Activated CD4-positive, alpha-beta memory T cell treated with anti-CD3 and anti-CD28 coated beads, Interleukin-2, amount 10 ng/mL, durations not matched to agents 7 days and 5 days (primary cell): ENCODE measurements at regions not wholly inside any gene's neighbourhood (a gene's known extent, or its start where the extent isn't known, plus 50 kb on each side); places are given as distances from the start of the nearest gene placed in this dataset.
"Not testable (repeated sequence)": the region's sequence is repeated elsewhere in the genome, so short reads cannot be mapped to it uniquely, and the experiment has no call there.

Source experiments
- CTCF ChIA-PET: fragments of 350-600 bp; sonication (Branson Sonifier 250); formaldehyde crosslinking; loops from one replicate; lab custom pipeline; 2021; ENCODE audit warnings: antibody characterized with exemption, inconsistent platforms; lab: Charles Lee
- POLR2A ChIA-PET: fragments of 350-600 bp; sonication (Branson Sonifier 250); formaldehyde crosslinking; loops from one replicate; lab custom pipeline; 2021; ENCODE audit warnings: antibody characterized with exemption; lab: Charles Lee
- DNase-seq: peaks from one replicate; pipeline ENCODE4 v3.0.0-alpha.2; 2020
- H3K27ac Mint-ChIP-seq: one replicate; pipeline ENCODE4 v1.8.0; 2021; ENCODE audit warnings: mild to moderate bottlenecking, mixed read lengths
- H3K27me3 Mint-ChIP-seq: one replicate; pipeline ENCODE4 v1.8.0; 2021; ENCODE audit warnings: mixed read lengths
- H3K36me3 Mint-ChIP-seq: one replicate; pipeline ENCODE4 v1.8.0; 2021; ENCODE audit warnings: low read depth, mixed read lengths
- H3K4me1 Mint-ChIP-seq: one replicate; pipeline ENCODE4 v1.8.0; 2021; ENCODE audit warnings: mixed read lengths
- H3K4me3 Mint-ChIP-seq: one replicate; pipeline ENCODE4 v1.8.0; 2021; ENCODE audit warnings: mild to moderate bottlenecking, mixed read lengths
- H3K9me3 Mint-ChIP-seq: one replicate; pipeline ENCODE4 v1.8.0; 2021; ENCODE audit warnings: mixed read lengths

DNA sequence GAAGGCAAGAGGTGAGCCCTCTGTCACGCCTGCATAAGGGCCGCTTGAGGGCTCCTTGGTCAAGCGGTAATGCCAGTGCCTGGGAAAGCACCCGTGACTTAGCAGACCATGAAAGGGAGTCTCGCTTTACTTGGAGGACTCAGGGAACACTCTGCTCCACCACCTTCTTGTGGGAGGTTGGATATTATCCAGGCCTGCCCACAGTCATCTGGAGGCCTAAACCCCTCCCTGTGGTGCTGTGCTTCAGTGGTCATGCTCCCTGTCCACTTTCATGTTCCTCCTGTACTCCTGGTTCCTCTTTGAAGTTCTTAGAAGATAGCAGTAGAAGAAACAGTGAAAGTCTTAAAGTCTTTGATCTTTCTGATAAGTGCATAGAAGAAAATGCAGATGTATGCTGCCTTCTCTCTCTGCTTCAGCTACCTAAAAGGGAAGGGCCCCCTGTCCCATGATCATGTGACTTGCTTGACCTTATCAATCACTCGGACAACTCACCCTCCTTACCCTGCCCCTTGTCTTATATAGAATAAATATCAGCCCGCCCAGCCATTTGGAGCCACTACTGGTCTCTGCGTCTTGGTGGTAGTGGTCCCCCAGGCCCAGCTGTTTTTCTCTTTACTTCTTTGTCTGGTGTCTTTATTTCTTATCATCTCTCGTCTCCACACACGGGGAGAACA is 76.8 kb upstream of the GRIN2A start:
- H3K27ac Mint-ChIP-seq, H3K27me3 Mint-ChIP-seq, CTCF ChIA-PET, H3K36me3 Mint-ChIP-seq, POLR2A ChIA-PET, H3K4me3 Mint-ChIP-seq, H3K9me3 Mint-ChIP-seq, DNase-seq, H3K4me1 Mint-ChIP-seq: not testable (repeated sequence)

DNA sequence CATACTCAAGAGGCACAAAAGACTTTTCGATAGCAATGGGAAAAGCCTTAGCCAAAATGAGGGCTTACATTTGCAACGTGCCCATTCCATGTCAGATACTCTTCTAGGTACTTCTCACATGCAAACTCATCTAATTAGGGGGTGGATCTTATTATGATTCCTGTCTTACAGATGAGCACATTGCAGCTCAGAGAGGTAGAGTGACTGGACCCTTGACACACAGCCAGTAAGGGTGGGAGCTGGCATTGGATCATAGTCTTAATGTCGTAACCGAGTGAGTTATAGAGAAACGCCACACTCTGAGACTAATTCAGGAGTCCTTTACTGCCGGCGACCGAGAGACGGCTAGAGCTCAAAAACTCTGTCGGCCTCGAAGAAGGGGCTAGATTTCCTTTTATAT is 78.8 kb upstream of the GRIN2A start:
- Mint-ChIP-seq H3K27me3 (peaks cover under 1% of the 10 kb centered on the region), H3K4me3 (no peak overlapping the region), H3K4me1 (peaks cover 3% of the 10 kb centered on the region), H3K27ac (no peak overlapping the region), H3K36me3 (no peaks in the 10 kb centered on the region), H3K9me3 (no peaks in the 10 kb centered on the region)
- DNase-seq, result no peak
- POLR2A ChIA-PET, result no interaction called here
- CTCF ChIA-PET, result interaction anchor here (1.1 to 2.9 kb wide), 2 partner anchors 249 to 254 kb away, joined by 3 to 7 read pairs; no protein-coding TSS in a partner anchor

DNA sequence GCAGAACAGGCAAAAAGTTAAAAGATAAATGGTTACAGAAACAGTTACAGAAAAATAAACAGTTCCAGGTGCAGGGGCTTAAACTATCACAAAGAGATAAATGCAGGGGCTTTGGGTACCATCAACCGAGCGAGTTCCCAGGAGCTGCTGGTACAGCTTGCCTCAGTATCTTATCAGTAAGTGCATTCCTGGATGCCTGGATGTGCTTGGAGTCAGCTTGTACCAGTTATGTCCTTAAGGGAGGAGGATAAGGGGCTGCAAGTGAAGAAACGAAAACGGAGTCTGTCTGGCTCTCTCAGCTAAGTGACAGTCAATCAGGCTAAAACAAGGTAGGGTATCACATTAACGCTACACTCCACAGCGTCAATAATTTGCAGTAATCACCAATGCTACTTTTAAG is 79.3 kb upstream of the GRIN2A start:
- H3K4me3 Mint-ChIP-seq, H3K27me3 Mint-ChIP-seq, H3K9me3 Mint-ChIP-seq, H3K36me3 Mint-ChIP-seq, H3K4me1 Mint-ChIP-seq, H3K27ac Mint-ChIP-seq, DNase-seq, POLR2A ChIA-PET: not testable (repeated sequence)
- CTCF ChIA-PET, result interaction anchor here (2.9 kb wide), 1 partner anchor 248 kb away, joined by 7 read pairs; no protein-coding TSS in a partner anchor

DNA sequence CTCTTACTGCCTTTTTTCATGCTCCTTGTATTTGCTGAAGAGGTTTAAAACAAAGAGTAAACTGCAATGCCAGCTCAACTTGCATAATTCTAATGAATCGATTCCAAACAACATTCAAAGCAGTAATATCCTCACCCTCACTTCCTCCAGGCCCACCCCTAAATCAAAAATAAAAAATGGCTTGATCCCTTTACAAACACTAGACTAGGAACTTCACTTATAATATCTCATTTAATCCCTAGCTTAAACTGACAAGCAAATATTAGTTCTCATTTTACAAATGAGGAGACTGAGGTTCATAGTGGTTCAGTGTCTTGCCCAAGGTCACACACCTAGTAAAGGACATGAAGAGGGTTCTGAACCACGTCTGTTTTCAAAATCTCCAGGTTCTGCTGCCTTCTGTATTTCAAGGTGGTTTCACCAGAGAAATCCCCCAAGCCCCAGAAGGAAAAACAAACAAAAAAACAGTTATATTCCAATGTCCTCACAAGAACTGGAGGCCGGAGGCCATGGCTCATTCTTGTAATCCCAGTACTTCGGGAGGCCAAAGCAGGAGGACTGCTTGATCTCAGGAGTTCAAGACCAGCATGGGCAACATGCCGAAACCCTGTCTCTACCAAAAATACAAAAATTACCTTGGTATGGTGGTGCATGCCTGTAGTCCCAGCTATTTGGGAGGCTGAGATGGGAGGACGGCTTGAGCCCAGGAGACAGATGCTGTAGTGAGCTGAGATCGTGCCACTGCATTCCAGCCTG is 80.3 kb upstream of the GRIN2A start:
- POLR2A ChIA-PET, result no interaction called here
- DNase-seq, result no peak
- H3K36me3 Mint-ChIP-seq, result no peaks in the 10 kb centered on the region
- H3K4me3 Mint-ChIP-seq, result no peak overlapping the region
- no peaks in the 10 kb centered on the region for H3K9me3 Mint-ChIP-seq
- H3K4me1 Mint-ChIP-seq, result peaks cover 4% of the 10 kb centered on the region
- no peaks in the 10 kb centered on the region for H3K27me3 Mint-ChIP-seq
- no peak overlapping the region for H3K27ac Mint-ChIP-seq
- CTCF ChIA-PET, result interaction anchor here (1.0 to 2.9 kb wide), 2 partner anchors 247 to 252 kb away, joined by 3 to 7 read pairs; no protein-coding TSS in a partner anchor

DNA sequence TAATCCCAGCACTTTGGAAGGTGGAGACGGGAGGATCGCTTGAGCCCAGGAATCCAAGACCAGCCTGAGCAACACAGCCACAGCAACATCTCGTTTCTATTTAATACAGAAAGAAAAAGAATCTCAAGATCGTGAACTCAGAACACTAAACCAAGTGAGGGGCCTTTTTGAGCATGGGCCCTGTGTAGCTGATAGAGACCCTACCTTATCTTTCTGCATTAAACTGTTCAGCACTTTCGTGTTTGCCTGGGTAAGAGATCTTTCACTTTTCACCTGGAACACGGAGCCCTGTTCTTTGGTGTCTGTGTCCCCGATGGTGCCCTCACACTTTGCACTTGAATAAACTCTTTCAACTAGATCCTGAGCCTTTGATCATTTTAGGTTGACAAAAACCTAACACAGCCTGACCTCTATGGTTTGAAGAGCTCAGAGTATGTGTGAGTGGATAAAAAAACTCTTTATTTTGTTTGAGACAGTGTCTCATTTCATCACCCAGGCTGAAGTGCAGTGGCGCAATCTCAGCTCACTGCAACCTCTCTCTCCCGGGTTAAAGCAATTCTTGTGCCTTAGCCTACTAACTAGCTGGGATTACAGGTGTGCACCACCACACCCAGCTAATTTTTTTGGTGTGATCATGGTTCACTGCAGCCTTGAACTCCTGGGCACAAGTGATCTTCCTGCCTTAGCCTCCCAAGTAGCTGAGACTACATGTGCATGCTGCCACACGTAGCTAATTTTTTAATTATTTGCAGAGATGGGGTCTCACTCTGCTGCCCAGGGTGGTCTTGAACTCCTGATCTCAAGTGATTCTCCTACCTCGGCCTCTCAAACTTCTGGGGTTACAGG is 83.8 kb upstream of the GRIN2A start:
- Mint-ChIP-seq H3K27me3 (no peaks in the 10 kb centered on the region), H3K36me3 (no peaks in the 10 kb centered on the region), H3K9me3 (no peaks in the 10 kb centered on the region), H3K27ac (no peak overlapping the region), H3K4me1 (peaks cover 4% of the 10 kb centered on the region), H3K4me3 (no peak overlapping the region)
- no peak for DNase-seq
- ChIA-PET POLR2A (interaction anchor here (1.0 kb wide), 1 partner anchor 13 kb away, joined by 3 read pairs; no protein-coding TSS in a partner anchor), CTCF (interaction anchor here (2.1 kb wide), 1 partner anchor 9 kb away, joined by 8 read pairs; no protein-coding TSS in a partner anchor)

DNA sequence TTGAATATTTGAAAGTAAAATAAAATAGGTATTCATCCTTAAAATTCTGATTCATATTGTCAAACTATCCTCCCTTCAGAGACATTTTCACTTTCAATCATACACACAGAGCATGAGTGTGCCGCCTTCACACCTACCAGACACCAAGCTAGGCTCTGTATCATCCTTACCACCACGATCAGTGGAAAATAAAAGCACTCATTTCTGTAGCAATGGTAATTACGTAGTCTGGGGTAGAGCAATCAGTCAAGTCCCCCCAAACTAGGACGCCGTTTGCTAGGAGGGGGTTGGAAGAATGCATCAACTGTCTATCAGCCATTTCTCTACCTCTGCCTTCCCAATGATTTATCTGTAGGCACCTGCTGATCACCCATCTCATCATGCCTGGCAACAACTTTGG is 84.6 kb upstream of the GRIN2A start:
- Mint-ChIP-seq H3K9me3 (no peaks in the 10 kb centered on the region), H3K27me3 (no peaks in the 10 kb centered on the region), H3K36me3 (no peaks in the 10 kb centered on the region), H3K27ac (no peak overlapping the region), H3K4me3 (no peak overlapping the region), H3K4me1 (peaks cover 4% of the 10 kb centered on the region)
- peak; percentile 17 for DNase-seq
- CTCF ChIA-PET, result interaction anchor here (2.1 kb wide), 1 partner anchor 10 kb away, joined by 8 read pairs; no protein-coding TSS in a partner anchor
- POLR2A ChIA-PET, result interaction anchor here (1.0 kb wide), 1 partner anchor 12 kb away, joined by 3 read pairs; no protein-coding TSS in a partner anchor

DNA sequence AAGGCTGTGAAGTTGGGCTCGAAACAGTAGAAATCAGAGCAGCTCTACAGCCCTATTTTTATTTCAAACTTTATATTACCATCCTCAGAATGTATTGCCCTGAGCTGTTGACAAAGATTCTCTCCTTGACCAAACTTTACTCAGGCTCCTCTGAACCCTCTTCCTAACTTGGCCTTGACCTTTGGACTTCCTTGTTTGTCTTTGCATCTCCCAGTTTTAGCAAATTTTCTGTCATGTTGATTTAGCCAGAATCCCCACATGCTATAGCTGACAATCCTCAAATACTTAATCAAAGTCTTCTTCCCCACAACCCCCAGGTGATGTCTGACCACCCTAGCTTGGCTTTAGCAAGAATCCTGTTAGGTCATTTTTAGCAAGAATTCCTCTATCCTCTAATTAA is 87.4 kb upstream of the GRIN2A start:
- Mint-ChIP-seq H3K4me3 (no peak overlapping the region), H3K36me3 (no peaks in the 10 kb centered on the region), H3K27me3 (no peaks in the 10 kb centered on the region), H3K27ac (no peak overlapping the region), H3K4me1 (peaks cover 5% of the 10 kb centered on the region), H3K9me3 (no peaks in the 10 kb centered on the region)
- DNase-seq, result no peak
- ChIA-PET POLR2A (no interaction called here), CTCF (no interaction called here)

DNA sequence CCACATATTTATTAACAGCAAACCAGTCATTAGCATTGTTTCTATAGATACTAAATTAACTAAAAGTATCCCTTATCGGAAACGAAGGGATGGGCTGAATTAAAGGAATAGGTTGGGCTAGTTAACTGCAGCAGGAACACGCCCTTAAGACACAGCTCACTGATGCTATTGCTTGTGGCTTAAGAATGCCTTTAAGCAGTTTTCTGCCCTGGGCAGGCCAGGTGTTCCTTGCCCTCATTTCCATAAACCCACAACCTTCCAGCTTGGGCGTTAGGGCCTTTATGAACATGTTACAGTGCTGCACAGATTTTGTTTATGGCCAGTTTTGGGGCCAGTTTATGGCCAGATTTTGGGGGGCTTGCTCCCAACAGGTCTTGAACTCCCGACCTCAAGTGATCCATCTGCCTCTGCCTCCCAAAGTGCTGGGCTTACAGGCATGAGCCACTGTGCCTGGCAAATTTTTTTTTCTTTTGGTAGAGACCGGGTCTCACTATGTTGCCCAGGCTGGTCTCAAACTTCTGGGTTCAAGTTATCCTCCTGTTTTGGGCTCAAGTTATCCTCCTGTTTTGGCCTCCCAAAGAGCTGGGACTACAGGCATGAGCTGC is 90.1 kb upstream of the GRIN2A start:
- peaks cover 12% of the 10 kb centered on the region for H3K4me1 Mint-ChIP-seq
- DNase-seq, H3K4me3 Mint-ChIP-seq, H3K36me3 Mint-ChIP-seq, H3K27ac Mint-ChIP-seq, H3K9me3 Mint-ChIP-seq, CTCF ChIA-PET, POLR2A ChIA-PET, H3K27me3 Mint-ChIP-seq: not testable (repeated sequence)

DNA sequence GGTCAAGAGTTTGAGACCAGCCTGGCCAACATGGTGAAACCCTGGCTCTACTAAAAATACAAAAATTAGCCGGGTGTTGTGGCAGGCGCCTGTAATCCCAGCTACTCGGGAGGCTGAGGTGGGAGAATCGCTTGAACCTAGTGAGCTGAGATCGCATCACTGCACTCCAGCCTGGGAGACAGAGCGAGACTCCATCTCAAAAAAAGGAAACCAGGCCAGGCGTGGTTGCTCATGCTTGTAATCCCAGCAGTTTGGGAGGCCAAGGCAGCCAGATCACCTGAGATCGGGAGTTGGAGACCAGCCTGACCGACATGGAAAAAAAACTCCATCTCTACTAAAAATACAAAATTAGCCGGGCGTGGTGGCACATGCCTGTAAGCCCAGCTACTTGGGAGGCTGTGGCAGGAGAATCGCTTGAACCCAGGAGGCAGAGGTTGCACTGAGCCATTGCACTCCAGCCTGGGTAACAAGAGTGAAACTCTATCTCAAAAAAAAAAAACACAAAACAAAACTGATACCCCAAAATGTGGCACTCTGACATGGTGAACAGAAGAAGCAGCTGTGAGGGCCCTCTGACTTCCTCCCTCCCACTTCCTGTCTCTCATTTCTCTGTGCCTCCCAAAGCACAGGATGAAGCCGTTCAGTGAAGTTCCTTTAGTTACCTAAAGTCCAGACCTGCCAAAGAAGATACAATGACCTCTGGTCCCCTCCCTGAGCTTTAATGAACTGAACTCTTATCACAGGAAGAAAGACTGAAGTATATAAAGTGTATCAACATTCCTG is 93.2 kb upstream of the GRIN2A start:
- H3K36me3 Mint-ChIP-seq, H3K4me3 Mint-ChIP-seq, DNase-seq, H3K27me3 Mint-ChIP-seq, CTCF ChIA-PET, POLR2A ChIA-PET: not testable (repeated sequence)
- H3K4me1 Mint-ChIP-seq, result peaks cover 12% of the 10 kb centered on the region
- peaks cover 12% of the 10 kb centered on the region for H3K9me3 Mint-ChIP-seq
- peak overlapping the region; percentile 69 for H3K27ac Mint-ChIP-seq

DNA sequence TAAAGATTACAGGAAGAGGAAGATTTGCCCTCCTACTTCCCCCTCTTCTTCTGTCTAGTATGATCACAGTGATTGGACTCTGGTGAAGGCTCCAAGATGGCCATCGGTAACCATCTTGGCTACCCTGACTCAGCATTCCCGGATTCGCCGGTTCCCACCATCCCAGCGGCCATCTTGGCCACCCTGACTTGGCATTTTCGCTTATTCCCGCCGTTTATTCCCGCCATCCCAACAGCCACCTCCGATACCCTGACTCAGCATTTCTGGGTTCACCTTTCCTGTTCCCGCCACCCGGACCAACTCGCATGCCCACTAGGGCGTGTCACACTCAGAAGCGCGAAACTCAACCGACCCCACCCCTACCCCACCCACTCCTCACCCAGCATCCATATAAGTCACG is 95.4 kb upstream of the GRIN2A start:
- peaks cover 7% of the 10 kb centered on the region for H3K36me3 Mint-ChIP-seq

DNA sequence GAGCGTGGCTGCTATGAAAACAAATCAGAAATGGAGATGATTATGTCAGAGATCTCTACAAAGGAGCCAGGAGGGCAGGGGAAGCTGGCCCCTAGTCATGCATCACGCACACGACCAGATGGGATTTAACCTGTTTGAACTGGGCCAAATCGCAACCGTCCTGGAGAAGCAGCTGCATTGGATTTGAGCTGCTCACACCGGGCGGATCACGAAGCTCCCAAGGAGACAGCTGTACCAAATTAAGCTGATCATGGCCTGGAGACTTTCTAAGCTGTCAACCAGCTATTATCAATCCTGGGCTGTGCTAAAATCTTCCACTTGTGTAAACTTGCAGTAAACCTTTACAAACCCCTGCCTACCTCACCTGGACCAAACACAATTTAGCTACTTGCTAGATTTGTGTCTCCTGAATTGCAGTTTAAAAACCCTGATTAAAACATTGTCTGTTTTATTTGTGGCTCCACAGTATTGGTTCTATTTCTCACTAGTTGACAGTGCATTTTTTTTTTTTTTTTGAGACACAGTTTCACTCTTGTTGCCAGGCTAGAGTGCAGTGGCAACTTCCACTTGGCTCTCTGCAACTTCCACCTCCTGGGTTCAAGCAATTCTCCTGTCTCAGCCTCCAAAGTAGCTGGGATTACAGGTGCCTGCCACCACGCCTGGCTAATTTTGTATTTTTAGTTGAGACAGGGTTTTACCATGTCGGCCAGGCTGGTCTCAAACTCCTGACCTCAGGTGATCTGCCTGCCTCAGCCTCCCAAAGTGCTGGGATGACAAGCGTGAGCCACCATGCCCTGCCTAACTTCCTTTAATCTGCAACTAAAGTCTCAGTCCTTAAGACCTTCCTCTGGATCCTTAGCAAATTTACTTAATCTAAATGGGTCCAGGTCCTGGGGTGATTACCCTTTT is 98.3 kb upstream of the GRIN2A start:
- no peak overlapping the region for H3K4me3 Mint-ChIP-seq
- POLR2A ChIA-PET, result no interaction called here
- no peak overlapping the region for H3K27ac Mint-ChIP-seq
- CTCF ChIA-PET, result no interaction called here
- H3K4me1 Mint-ChIP-seq, result peaks cover 8% of the 10 kb centered on the region
- H3K9me3 Mint-ChIP-seq, result peaks cover 12% of the 10 kb centered on the region
- no peak for DNase-seq
- H3K36me3 Mint-ChIP-seq, result peaks cover 7% of the 10 kb centered on the region
- no peaks in the 10 kb centered on the region for H3K27me3 Mint-ChIP-seq

More for the DNA sequence above, 95.4 kb upstream of the GRIN2A start:
- no peaks in the 10 kb centered on the region for H3K27me3 Mint-ChIP-seq
- ChIA-PET CTCF (no interaction called here), POLR2A (no interaction called here)
- DNase-seq, result no peak
- H3K9me3 Mint-ChIP-seq, result peaks cover 12% of the 10 kb centered on the region
- H3K27ac Mint-ChIP-seq, result no peak overlapping the region
- no peak overlapping the region for H3K4me3 Mint-ChIP-seq
- peaks cover 12% of the 10 kb centered on the region for H3K4me1 Mint-ChIP-seq
